ENCODE measurements at regions not wholly inside any gene's neighbourhood (a gene's known extent, or its start where the extent isn't known, plus 50 kb on each side); places are given as distances from the start of the nearest gene placed in this dataset.

DNA sequence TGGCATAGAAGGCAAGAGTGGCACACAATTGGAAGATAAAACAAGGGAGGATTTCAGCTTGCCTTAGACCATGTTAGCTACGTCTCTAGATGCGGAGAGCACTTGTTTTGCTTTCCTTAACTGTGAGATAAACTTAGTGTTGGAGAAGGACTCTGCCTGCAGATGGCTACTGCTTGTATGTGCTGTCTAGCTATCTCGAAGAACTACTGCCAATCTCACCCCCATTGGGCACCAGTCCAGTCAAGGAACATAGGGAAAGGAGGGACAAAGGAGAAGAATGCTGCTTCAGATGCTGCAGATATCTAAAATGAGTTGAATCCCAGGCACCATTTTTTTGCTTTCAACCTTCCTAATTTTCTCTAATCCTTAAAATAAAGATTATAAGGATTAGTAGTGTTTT lies 726.0 kb upstream of the ARGLU1 start:
- DNase-seq, result no peak

DNA sequence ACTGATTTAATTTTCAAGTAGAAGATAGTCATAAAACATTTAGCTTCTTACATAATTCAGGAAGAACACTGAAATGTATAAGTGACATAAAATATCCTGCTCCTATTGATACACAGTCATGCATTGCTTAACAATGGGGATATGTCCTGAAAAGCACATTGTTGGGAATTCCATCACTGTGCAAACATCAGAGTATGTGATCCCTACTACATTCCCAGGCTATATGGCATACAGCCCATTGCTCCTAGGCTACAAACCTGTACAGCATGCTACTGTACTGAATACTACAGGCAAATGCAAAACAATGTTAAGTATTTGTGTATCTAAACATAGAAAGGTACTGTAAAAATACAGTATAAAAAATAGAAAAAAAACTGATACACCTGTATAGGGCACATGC lies 723.9 kb upstream of the ARGLU1 start:
- no peak for DNase-seq

DNA sequence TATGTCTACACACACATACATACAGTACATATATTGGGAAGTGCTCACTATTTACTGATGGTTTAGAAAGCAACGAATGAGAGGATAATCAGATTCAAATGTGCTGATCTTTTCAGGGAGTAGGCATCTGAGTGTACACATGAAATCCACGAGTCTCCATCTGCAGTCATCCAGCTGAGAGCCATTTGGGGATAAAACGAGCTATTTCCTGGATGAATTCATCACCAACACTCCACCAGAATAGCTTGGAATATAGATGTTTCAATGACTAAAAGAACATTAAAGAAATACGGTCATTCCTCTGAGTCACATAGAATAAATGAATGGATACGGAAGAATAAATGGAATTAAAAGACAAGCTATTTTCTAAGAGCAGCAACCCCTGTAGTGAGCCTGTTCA lies 721.6 kb upstream of the ARGLU1 start:
- no peak for DNase-seq

DNA sequence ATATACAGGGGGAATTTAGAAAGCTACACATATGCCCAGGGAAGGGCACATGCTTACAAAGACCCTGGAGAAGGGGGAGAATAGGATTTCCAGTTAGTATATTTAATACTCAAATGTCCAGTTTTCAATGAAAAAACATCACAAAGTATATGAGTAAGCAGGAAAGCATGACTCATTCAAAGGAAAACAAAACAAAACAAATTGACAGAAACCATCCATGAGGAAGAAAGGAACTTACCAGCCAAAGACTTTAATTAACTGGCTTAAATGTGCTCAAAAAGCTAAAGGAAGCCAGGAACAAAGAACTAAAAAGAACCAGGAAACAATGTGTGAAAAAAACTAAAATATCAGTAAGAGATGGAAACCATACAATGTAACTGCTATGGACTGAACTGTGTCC lies 716.2 kb upstream of the ARGLU1 start:
- DNase-seq, result no peak

DNA sequence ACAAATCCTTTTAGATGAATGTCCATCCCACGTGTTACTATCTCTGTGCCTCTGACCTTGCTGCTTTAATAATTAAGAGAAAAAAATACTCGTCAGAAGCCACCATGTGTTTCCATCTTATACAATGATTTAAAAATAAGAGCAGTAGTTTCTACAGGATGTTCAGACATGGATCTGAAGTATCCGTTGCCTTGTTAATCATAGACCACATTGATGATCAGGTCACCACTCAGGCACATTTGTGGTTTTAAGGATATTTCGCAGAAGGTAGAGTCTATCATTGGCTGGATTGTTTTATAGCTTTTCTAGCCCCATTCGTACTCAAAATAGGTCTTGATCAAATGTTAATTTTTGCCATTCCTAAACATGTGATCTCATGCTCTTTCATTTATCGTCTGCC lies 710.0 kb upstream of the ARGLU1 start:
- no peak for DNase-seq

DNA sequence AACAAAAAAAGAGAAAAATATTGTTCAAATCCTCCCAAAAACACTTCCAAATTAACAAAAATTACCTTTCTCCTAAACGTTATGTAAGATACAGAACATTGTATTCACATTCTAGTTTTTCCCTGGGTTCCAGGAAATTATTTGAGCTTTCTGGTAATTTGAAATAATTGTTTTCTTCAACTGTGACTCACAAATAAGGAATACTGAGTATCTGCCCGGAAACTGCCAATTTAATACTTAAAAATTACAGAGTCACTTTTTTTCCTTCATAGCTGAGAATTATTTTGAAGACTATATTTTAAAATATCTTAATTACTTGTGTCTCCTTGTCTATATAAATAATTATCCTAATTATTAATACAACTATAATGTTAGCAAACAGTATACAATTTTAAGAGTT lies 709.0 kb upstream of the ARGLU1 start:
- DNase-seq, result no peak

DNA sequence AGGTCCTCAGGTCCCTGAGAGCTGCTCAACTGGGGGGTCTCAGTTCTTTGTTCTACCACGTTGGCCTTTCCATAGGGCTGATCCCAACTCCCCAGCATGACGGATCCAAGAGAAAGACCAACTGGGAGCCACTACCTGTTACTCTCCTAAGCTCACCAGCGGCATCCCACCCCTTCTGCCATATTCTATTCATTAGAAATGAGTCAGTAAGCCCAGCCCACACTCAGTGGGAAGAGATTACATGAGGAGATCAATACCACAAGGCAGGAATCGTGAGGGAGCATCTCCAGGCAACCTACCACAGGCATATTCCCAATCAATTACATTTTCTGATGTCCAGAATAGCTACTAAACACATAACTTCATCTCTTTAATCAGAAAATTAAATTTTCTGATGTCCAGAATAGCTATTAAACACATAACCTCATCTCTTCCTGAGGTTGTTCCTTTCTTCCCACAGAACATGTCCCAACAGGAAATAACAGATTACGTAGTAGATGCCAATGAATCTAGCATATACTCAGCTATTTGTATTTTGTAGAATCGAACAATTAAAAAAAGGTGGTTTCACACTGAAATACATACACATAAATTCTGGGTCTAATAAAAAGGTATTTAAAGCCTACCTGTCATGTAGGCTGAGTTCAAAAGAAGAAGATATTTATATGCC lies 708.1 kb upstream of the ARGLU1 start:
- DNase-seq, result no peak

DNA sequence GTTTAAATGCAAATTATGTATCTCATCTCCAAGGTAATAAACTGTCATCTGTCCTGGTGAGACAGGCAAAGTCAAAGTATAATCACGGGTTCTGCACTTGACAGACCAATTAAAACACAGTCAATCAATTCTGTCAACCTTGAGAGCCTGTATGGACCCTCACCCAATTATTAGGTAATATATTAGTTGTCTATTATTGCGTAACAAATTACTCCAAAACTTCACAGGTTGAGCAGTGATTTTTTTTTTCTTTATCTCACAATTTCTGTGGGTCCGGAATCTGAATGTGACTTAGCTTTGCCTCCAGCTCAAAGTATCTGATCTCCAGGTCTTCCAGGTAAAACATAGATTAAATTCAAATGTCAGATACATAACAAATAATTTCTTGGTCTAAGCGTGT lies 707.4 kb upstream of the ARGLU1 start:
- no peak for DNase-seq

DNA sequence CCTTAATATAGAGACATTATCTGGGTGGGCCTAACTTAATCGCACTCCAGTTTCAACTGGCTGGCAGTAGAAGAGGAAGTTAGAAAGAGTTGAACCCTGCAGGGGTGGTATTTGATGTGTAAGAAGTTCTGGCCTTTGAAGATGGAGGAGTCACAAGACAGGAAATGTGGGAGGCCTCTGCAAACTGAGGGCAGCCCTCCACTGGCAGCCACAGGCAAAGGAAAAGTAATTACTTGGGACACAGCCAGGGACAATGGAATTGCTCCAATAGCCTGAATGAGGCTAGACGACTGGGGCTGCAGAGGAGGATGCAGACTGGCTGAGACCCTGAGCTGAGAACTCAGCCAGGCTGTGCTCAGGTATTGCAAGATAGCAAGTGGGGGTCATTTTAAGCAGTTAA lies 703.3 kb upstream of the ARGLU1 start:
- DNase-seq, result no peak

DNA sequence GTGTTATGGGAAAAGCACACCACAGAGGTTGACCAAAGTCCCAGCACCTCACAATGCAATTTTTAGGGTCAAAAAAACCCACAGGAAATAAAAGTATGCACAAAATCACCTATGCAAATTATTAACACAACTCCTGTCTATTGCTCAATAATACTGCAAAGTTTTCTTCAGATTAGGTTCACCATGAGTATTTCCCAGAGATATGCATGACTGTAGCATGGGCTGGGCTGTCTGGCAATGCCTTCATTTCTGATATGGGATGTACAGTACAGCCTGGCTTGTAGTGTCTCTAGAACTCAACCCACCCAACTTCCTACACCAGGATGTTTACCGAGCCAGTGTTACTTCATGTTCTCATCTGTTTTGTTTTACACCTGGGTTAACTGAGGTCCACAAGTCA lies 698.7 kb upstream of the ARGLU1 start:
- DNase-seq, result no peak

DNA sequence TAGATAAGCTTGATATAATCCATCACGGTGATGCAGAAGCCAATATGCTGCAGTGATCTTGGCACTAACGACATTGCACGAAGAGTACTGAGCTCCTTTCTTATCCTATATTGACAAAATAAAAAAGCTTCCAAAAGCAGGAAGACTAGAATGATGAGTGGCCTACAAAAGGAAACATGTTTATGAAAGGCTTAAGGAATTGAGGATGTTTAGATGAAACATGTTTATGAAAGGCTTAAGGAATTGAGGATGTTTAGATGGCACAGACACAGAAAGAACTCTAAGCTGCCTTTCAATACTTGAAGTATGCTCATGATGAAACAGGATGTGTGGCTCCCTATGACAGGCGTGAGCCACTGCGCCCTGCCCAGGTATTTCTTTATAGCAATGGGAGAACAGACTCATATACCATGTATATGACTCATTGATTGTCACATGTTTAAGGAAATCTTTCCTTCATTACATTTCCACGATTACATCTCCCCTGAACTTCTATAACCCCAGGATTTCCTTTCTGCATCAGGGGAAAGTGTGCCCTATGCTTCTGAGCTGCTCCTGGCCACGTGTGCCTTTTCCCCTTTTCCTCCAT lies 690.8 kb upstream of the ARGLU1 start:
- DNase-seq, result no peak

DNA sequence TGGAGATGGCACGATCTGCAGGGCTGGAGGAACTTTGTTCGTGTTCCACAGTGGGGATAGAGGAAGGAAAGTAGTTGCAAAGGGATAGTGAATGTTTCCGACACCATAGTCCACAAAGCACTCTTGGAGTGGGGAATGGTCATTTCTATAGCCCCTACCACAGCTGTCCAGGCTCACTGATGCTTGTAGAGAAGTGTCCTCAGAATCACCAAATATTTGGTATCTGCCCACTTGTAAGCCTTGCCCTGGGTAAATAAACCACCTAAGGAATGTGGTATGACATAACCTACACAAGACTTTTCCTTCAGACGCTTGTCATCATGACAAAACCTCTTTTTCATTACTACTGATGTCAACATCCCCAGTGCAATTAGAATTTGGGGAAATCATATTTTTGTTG lies 686.5 kb upstream of the ARGLU1 start:
- DNase-seq, result no peak

DNA sequence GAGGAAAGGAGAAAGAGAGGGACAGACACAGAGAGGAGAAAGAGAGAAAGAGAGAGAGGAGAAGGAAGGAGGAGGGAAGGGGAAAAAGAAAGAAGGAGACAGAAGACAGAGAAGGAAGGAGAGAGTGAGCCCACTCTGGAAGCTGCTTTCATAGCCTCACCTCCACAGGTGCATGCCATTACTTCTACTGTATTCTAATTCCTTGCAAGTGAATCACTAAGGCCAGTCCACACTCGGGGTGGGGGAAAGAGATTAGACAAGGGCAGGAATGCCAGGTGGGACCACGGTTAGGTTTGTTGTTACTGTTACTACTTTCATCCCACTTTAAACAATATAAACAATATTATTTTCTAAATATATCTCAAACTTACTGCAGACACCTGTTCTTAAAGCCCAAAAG lies 684.5 kb upstream of the ARGLU1 start:
- no peak for DNase-seq

DNA sequence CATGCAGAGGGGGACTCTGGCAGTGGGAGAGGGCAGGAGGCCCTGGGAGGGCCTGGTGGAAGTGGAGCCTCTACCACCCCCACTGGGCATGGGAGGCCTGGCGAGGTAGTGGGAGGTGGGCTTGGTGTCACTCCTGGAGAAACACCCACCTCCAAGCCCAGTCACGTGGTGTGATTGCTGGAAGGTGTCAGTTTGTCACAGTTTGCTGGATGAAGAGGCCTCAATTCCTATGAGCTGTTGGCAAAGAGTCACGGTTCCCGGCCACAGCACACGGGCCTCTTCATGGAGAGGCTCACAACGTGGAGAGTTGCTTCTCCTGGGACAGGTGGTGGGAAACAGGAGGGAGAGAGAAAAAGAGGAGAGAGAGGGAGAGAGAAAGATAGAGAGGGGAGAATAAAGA lies 684.1 kb upstream of the ARGLU1 start:
- DNase-seq, result no peak

DNA sequence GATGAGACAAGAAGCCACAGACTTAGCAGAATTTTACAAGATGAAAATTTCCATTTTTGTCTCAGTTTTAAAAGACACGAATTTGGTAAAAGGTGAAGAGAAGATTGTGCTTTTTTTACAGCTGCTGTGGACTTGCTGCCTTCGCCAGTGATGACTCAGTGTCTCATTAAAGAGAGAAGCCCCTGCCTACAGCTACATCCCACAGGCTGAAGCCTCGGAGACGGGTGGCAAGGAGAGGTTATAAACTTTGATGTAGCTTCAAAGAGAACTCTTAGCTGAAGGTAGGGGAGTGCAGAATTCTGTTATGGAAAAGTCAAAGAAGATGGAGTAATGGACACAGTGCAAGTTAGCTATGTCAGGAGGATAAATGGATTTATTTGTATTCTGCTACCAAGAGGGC lies 683.4 kb upstream of the ARGLU1 start:
- DNase-seq, result no peak

DNA sequence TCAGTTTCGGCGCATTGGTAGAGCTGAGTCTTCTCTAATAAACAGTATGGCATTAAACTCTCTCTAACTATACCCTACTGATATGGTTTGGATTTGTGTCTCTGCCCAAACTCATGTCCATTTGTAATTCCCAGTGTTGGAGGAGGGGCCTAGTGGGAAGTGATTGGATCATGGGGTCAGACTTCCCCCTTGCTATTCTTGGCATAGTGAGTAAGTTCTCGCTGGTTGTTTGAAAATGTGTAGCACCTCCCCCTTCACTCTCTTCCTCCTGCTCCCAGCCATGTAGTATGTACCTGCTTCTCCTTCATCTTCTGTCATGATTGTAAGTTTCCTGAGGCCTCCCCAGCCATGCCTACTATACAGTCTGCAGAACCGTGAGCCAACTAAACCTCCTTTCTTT lies 682.7 kb upstream of the ARGLU1 start:
- no peak for DNase-seq

DNA sequence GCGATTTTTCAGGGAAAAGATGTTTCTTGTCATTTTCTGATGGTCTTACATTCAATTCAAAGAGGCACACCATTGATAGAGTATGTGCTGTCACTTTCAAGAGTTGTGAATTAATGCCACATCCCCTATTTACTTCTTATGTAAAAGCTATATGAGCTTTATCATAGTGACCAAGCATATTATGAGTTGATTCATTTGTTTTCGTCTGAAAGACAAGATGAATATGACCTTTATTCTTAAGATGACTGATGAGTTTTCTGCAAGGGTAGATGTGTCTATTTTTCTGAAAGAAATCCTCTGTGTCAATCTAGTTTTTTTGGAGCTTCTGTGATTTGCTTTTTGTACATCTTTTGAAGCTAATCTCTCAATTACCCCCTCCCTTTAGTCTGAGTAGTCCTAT lies 676.3 kb upstream of the ARGLU1 start:
- DNase-seq, result no peak

DNA sequence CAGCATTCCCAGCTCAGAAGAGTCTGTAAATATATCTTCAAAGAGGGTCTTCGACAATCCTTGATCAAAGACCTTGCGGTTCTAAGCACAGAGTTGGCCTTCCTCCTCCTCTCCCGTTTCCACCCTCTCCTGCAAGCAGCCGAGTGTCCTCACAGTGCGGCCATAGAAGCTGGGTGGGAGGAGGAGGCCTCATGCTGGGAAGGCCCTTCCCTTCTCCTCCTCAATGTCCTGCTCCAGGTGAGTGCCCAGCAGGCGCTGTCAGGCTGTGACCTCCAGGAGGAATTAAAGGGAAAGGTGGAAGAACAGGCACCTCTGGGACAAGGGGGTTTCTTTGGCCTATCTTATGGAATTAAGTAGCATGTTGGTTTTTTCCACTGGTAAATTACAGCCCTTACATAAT lies 674.2 kb upstream of the ARGLU1 start:
- DNase-seq, result no peak

DNA sequence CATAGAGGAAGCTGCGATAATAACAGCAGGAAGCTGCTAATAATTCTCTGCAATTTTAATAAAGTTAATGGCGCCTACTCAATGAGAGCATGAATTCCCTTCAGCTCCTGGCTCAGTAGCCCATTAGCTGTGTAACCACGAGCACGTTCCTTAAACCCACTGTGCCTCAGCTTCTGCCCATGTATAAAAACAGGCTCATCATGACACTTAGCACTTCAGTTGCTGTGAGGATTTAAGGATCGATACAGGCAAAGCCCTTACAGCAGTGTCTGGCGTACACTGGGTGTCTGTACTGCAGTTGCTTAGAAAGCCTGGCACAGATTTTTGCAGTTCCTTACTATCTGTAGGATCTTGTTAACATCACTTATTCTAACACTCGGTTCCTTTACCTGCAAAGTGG lies 673.4 kb upstream of the ARGLU1 start:
- DNase-seq, result no peak

DNA sequence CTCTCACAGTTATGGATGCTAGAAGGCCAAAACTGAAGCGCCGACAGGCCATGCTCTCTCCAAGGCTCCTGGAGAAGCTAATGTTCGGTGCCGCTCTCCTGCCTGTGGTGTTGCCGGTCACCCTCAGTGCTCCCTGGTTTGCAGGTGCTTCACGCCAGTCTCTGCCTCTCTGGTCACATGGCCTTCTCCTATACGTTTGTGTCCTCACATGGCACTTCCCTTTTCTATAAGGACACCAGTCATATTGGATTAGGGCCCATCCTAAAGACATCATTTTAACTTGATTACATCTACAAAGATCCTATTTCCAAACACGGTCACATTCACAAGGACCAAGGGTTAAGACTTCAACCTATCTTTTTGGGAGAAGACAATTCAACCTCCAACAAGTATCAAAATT lies 671.3 kb upstream of the ARGLU1 start:
- DNase-seq, result no peak

DNA sequence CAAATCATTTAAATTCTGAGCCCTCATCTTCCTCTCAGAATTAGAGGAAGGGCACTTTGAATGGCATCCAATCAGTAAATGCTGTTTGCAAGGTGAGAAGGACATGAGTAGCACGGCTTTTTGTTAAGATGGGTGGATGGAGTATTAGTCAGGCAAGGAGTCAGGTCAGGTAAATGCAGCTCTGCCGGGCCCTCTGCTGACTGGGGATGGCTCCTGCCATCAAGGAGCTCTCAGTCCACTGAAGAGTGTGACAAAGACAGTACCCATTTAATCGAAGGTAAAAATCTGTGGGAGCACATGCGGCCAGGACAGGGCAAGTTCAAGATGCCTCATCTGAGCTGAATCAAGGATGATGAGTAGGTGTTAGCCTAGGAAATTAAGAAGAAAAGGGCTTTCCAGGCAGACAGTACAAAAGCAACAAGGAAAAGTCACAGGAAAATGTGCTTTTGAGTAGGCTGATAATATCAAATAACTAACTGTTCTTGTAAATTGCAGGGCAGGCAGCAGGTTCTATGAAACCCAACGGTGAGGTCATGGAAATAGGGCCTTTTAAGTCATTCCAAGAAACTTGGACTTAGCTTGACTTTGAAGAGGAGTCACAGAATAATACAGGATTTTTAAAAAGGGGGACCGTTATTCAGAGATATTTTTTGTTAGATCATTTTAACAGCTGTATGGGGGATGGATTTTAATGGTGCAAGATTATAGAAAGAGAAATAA lies 670.5 kb upstream of the ARGLU1 start:
- DNase-seq, result no peak

DNA sequence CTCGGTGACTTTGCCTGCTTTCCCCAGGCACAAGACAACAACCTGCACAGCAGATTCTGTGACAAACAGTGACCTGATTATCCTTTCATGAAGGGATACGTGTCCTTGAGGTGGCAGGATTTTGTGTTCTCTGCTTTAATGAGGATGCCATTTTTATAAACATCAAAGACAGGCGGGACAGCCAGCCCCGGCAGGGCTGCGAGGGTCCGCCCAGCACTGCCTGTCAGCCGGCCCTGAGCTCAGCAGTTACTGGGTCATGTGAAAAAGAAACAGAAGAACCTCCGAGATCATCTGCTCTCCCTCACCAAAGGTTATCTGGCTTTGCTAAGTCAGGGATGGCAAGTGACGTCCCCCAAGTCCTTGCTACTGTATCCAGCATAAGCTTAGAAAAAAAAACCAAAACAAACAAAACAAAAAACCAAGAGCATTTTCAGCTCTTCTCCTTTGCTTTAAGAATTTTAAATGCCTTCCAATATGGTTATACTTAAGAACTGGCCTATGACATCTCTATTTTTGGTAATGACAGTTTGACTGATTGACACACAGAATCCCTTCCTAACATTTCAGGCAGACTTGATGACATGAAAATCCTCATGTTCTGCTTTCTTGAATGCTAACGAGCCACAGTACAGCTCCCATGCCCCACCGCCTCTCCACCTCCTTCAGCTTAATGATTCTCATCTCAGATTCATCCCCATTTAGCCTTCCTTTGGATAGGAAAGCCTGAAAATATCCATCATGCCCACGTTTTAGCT lies 666.6 kb upstream of the ARGLU1 start:
- no peak for DNase-seq

DNA sequence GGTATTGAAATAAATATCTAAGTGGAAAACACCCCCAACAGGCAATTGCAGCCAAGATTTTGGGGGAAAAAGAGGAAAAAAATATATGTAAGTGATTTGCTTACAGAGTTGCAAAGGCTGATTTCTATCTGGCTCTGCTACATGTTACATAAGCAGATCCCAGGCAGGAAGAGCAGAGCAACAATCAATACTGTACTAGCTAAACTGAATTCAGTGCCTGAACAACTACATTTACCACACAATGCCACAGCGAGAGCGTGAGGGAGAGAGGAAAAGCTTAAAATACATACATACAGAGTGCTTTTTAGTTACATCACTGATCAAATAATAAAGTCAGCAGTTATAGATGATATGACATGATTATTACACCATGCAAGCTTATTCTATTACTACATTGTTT lies 665.6 kb upstream of the ARGLU1 start:
- DNase-seq, result no peak

DNA sequence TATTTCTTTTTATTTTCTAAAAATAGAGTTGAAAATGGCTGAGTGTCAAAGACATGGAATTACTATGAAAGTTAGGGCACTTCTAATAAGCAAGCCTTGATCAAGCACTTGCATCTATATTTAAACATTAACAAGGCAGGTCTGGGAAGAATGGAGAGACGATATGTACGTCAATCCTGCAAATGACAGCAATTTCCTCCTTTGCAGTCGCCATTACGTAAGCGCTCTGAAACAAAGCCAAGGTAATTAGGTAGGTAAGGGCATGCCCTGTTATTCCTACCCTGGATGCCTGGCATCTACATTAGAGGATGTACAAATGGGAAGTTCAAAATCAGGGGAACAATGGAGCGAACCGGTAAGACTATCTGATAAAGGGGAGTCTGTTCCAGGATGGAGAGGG lies 664.0 kb upstream of the ARGLU1 start:
- no peak for DNase-seq
